DOHH2 (cell line): ENCODE measurements at regions not wholly inside any gene's neighbourhood (a gene's known extent, or its start where the extent isn't known, plus 50 kb on each side); places are given as distances from the start of the nearest gene placed in this dataset.

Source experiments
- H3F3A ChIP-seq: fragments of 200-600 bp; sonication (generic), shearing (Covaris generic); 2 replicates; pipeline ENCODE4 v1.6.0; 2016; ENCODE audit warnings: antibody characterized with exemption, mild to moderate bottlenecking; ENCODE audit not compliant: control insufficient read depth, insufficient read depth
- H3K27ac ChIP-seq: fragments of 200-600 bp; sonication (generic); 2 replicates; pipeline ENCODE4 v1.5.1; 2014; ENCODE audit warnings: low read depth, mild to moderate bottlenecking, low read length, moderate library complexity
- H3K27me3 ChIP-seq: fragments of 200-600 bp; sonication (generic); 2 replicates; pipeline ENCODE4 v1.6.1; 2014; ENCODE audit warnings: mild to moderate bottlenecking, low read length, mixed read lengths; ENCODE audit not compliant: control insufficient read depth
- H3K36me3 ChIP-seq: fragments of 200-600 bp; sonication (generic); 2 replicates; pipeline ENCODE4 v1.6.1; 2014; ENCODE audit warnings: mild to moderate bottlenecking, low read length, moderate library complexity, mixed read lengths; ENCODE audit not compliant: control insufficient read depth
- H3K4me1 ChIP-seq: fragments of 200-600 bp; sonication (generic); 2 replicates; pipeline ENCODE4 v1.6.1; 2014; ENCODE audit warnings: mild to moderate bottlenecking, low read length, mixed read lengths; ENCODE audit not compliant: control insufficient read depth
- H3K4me2 ChIP-seq: fragments of 200-600 bp; sonication (generic); 2 replicates; pipeline ENCODE4 v1.6.0; 2014; ENCODE audit warnings: mild to moderate bottlenecking, low read length, moderate library complexity
- H3K4me3 ChIP-seq: fragments of 200-600 bp; sonication (generic); 2 replicates; pipeline ENCODE4 v1.5.1; 2014; ENCODE audit warnings: mild to moderate bottlenecking, low read length, mixed read lengths
- H3K79me2 ChIP-seq: fragments of 200-600 bp; sonication (generic); 2 replicates; pipeline ENCODE4 v1.6.1; 2014; ENCODE audit warnings: mild to moderate bottlenecking, low read length, mixed read lengths; ENCODE audit not compliant: control insufficient read depth
- H3K9me2 ChIP-seq: fragments of 200-600 bp; sonication (generic); replicated peaks from 2 replicates; pipeline ENCODE4 v1.6.1; 2014; ENCODE audit warnings: mild to moderate bottlenecking, low read length, mixed read lengths; ENCODE audit not compliant: control insufficient read depth
- H3K9me3 ChIP-seq: fragments of 200-600 bp; sonication (generic); 2 replicates; pipeline ENCODE4 v1.6.1; 2014; ENCODE audit warnings: antibody characterized with exemption, low read length, mixed read lengths; ENCODE audit not compliant: control insufficient read depth, insufficient read depth
- H4K20me1 ChIP-seq: fragments of 200-600 bp; sonication (generic); 2 replicates; pipeline ENCODE4 v1.6.0; 2014; ENCODE audit warnings: low read depth, mild to moderate bottlenecking, antibody characterized with exemption, low read length, moderate library complexity; ENCODE audit not compliant: control insufficient read depth, insufficient read depth
- EZH2phosphoT487 ChIP-seq: fragments of 200-600 bp; sonication (generic); IDR thresholded peaks from 2 replicates; pipeline ENCODE4 v1.6.1; 2017; ENCODE audit warnings: borderline replicate concordance, mild to moderate bottlenecking, antibody characterized with exemption, low read length, moderate library complexity, mixed read lengths
- TF ChIP-seq, protein P1 (sequence below): fragments of 200-600 bp; sonication (generic); IDR thresholded peaks from one replicate; pipeline ENCODE4 v1.5.1; 2014; ENCODE audit warnings: antibody characterized with exemption, mild to moderate bottlenecking, low read depth, low read length; ENCODE audit not compliant: poor library complexity, severe bottlenecking

GRCh38 chr3:127388427-127388826 lies 100.6 kb upstream of the PRR20G start:
- TF ChIP-seq, protein P1, sequence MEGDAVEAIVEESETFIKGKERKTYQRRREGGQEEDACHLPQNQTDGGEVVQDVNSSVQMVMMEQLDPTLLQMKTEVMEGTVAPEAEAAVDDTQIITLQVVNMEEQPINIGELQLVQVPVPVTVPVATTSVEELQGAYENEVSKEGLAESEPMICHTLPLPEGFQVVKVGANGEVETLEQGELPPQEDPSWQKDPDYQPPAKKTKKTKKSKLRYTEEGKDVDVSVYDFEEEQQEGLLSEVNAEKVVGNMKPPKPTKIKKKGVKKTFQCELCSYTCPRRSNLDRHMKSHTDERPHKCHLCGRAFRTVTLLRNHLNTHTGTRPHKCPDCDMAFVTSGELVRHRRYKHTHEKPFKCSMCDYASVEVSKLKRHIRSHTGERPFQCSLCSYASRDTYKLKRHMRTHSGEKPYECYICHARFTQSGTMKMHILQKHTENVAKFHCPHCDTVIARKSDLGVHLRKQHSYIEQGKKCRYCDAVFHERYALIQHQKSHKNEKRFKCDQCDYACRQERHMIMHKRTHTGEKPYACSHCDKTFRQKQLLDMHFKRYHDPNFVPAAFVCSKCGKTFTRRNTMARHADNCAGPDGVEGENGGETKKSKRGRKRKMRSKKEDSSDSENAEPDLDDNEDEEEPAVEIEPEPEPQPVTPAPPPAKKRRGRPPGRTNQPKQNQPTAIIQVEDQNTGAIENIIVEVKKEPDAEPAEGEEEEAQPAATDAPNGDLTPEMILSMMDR = no peak
- TF ChIP-seq EZH2phosphoT487 = no peak
- H3K4me3 ChIP-seq = no peak overlapping the region
- no peaks in the 10 kb centered on the region for H3K79me2 ChIP-seq
- no peaks in the 10 kb centered on the region for H3K9me2 ChIP-seq
- H3K27ac ChIP-seq = no peak overlapping the region
- H3K27me3 ChIP-seq = no peaks in the 10 kb centered on the region
- no peaks in the 10 kb centered on the region for H3F3A ChIP-seq
- H3K4me1 ChIP-seq = no peaks in the 10 kb centered on the region
- H3K4me2 ChIP-seq = no peak overlapping the region
- no peaks in the 10 kb centered on the region for H4K20me1 ChIP-seq
- H3K36me3 ChIP-seq = no peaks in the 10 kb centered on the region
- no peaks in the 10 kb centered on the region for H3K9me3 ChIP-seq

- H3K79me2 ChIP-seq = no peaks in the 10 kb centered on the region
Observed at GRCh38 chr3:127387556-127388153, 99.8 kb upstream of the PRR20G start.

GRCh38 chr3:127387119-127387518 lies 99.3 kb upstream of the PRR20G start:
- no peaks in the 10 kb centered on the region for H3F3A ChIP-seq
- no peaks in the 10 kb centered on the region for H3K36me3 ChIP-seq
- no peaks in the 10 kb centered on the region for H4K20me1 ChIP-seq
- H3K9me3 ChIP-seq = no peaks in the 10 kb centered on the region
- no peaks in the 10 kb centered on the region for H3K9me2 ChIP-seq
- no peak overlapping the region for H3K4me3 ChIP-seq
- H3K27me3 ChIP-seq = no peaks in the 10 kb centered on the region
- no peak overlapping the region for H3K27ac ChIP-seq
- H3K4me2 ChIP-seq = no peak overlapping the region
- H3K79me2 ChIP-seq = no peaks in the 10 kb centered on the region
- H3K4me1 ChIP-seq = no peaks in the 10 kb centered on the region
- no peak for TF ChIP-seq EZH2phosphoT487
- TF ChIP-seq, protein P1 = no peak

More at GRCh38 chr3:127387556-127388153, 99.8 kb upstream of the PRR20G start:
- no peak overlapping the region for H3K4me2 ChIP-seq
- H4K20me1 ChIP-seq = no peaks in the 10 kb centered on the region
- no peaks in the 10 kb centered on the region for H3K9me3 ChIP-seq
- TF ChIP-seq, protein P1 = no peak
- no peak for TF ChIP-seq EZH2phosphoT487
- H3K36me3 ChIP-seq = no peaks in the 10 kb centered on the region
- no peak overlapping the region for H3K27ac ChIP-seq
- no peaks in the 10 kb centered on the region for H3K9me2 ChIP-seq
- H3K4me3 ChIP-seq = no peak overlapping the region
- no peaks in the 10 kb centered on the region for H3K4me1 ChIP-seq
- H3K27me3 ChIP-seq = no peaks in the 10 kb centered on the region
- no peaks in the 10 kb centered on the region for H3F3A ChIP-seq

GRCh38 chr3:127386490-127386889 lies 98.6 kb upstream of the PRR20G start:
- Histone ChIP-seq H3K27me3 (no peaks in the 10 kb centered on the region), H4K20me1 (no peaks in the 10 kb centered on the region), H3K36me3 (no peaks in the 10 kb centered on the region), H3K9me2 (no peaks in the 10 kb centered on the region), H3K27ac (no peak overlapping the region), H3K79me2 (no peaks in the 10 kb centered on the region), H3K4me1 (no peaks in the 10 kb centered on the region), H3K4me3 (no peak overlapping the region), H3K4me2 (no peak overlapping the region), H3F3A (no peaks in the 10 kb centered on the region), H3K9me3 (no peaks in the 10 kb centered on the region)
- no peak for TF ChIP-seq EZH2phosphoT487
- TF ChIP-seq, protein P1 = no peak
